PC-3 (cell line): ENCODE measurements at regions not wholly inside any gene's neighbourhood (a gene's known extent, or its start where the extent isn't known, plus 50 kb on each side); places are given as distances from the start of the nearest gene placed in this dataset.
"Not testable (repeated sequence)": the region's sequence is repeated elsewhere in the genome, so short reads cannot be mapped to it uniquely, and the experiment has no call there.

Source experiments
- ATAC-seq: fragments of 200-7000 bp; cut with Tn5 transposase; 2 replicates; pipeline ENCODE4 v1.9.1; 2020; ENCODE audit warnings: mild to moderate bottlenecking, moderate library complexity
- BruUV-seq: library from RNA; stranded (reverse); fragments of 400-500 nt; replicated peaks from 2 replicates; lab custom pipeline; 2021; lab: Mats Ljungman, UMichigan
- CTCF ChIA-PET: fragments of 300-600 bp; sonication (Branson Sonifier 250); formaldehyde crosslinking; loops from one replicate; lab custom pipeline; 2022; ENCODE audit warnings: antibody characterized with exemption; lab: Charles Lee
- POLR2A ChIA-PET: fragments of 300-600 bp; sonication (Branson Sonifier 250); formaldehyde crosslinking; loops from one replicate; lab custom pipeline; 2022; ENCODE audit warnings: antibody characterized with exemption; ENCODE audit not compliant: unreplicated experiment; lab: Charles Lee
- DNase-seq: peaks from one replicate; pipeline ENCODE4 v3.0.0-alpha.2; 2015
- H2AFZ ChIP-seq: fragments of 300-600 bp; sonication (generic); 2 replicates; pipeline ENCODE4 v1.6.0; 2016; ENCODE audit warnings: antibody characterized with exemption, low read length
- H3F3A ChIP-seq: fragments of 300-600 bp; sonication (generic); one replicate; pipeline ENCODE4 v1.6.0; 2017; ENCODE audit warnings: antibody characterized with exemption, low read length, control low read depth, mild to moderate bottlenecking; ENCODE audit not compliant: unreplicated experiment
- H3K27ac ChIP-seq: fragments of 300-600 bp; sonication (generic); 2 replicates; pipeline ENCODE4 v1.5.1; 2016; ENCODE audit warnings: mild to moderate bottlenecking, low read length
- H3K27me3 ChIP-seq: fragments of 300-600 bp; sonication (generic); 2 replicates; pipeline ENCODE4 v1.6.1; 2016; ENCODE audit warnings: low read length, mixed read lengths
- H3K36me3 ChIP-seq: fragments of 300-600 bp; sonication (generic); 2 replicates; pipeline ENCODE4 v1.6.1; 2016; ENCODE audit warnings: low read depth, mixed run types, low read length, mixed read lengths
- H3K4me1 ChIP-seq: fragments of 300-600 bp; sonication (generic); 2 replicates; pipeline ENCODE4 v1.5.1; 2016; ENCODE audit warnings: low read length; ENCODE audit not compliant: insufficient read depth
- H3K4me2 ChIP-seq: fragments of 300-600 bp; sonication (generic); 2 replicates; pipeline ENCODE4 v1.6.0; 2016; ENCODE audit warnings: low read length
- H3K4me3 ChIP-seq: fragments of 300-600 bp; sonication (generic); 2 replicates; pipeline ENCODE4 v1.5.1; 2016; ENCODE audit warnings: mild to moderate bottlenecking, low read length, mixed read lengths
- H3K79me2 ChIP-seq: fragments of 300-600 bp; sonication (generic); 2 replicates; pipeline ENCODE4 v1.6.1; 2017; ENCODE audit warnings: low read length, mixed read lengths
- H3K9ac ChIP-seq: fragments of 300-600 bp; sonication (generic); 2 replicates; pipeline ENCODE4 v1.6.0; 2016; ENCODE audit warnings: mild to moderate bottlenecking, low read length
- H3K9me2 ChIP-seq: fragments of 300-600 bp; sonication (generic); replicated peaks from 2 replicates; pipeline ENCODE4 v1.6.1; 2016; ENCODE audit warnings: mixed run types, low read length, mixed read lengths
- H3K9me3 ChIP-seq: fragments of 300-600 bp; sonication (generic); 2 replicates; pipeline ENCODE4 v1.6.1; 2016; ENCODE audit warnings: low read length, mixed read lengths
- H4K20me1 ChIP-seq: fragments of 300-600 bp; sonication (generic); 2 replicates; pipeline ENCODE4 v1.6.1; 2016; ENCODE audit warnings: low read length, mixed read lengths
- EZH2 ChIP-seq: fragments of 300-600 bp; sonication (generic); IDR thresholded peaks from one replicate; pipeline ENCODE4 v1.6.1; 2017; ENCODE audit warnings: antibody characterized with exemption, mild to moderate bottlenecking, low read length; ENCODE audit not compliant: unreplicated experiment
- EZH2phosphoT487 ChIP-seq: fragments of 300-600 bp; sonication (generic); IDR thresholded peaks from 2 replicates; pipeline ENCODE4 v1.6.1; 2018; ENCODE audit warnings: mild to moderate bottlenecking, antibody characterized with exemption, low read length, borderline replicate concordance
- intact Hi-C: fragments of 100-400 bp; cut with micrococcal nuclease; formaldehyde crosslinking; loops from 2 replicates; pipeline ENCODE4 v1.9.0; 2023
- TF ChIP-seq, protein P1 (sequence below): fragments of 300-600 bp; sonication (generic); conservative IDR thresholded peaks from 2 replicates; pipeline ENCODE4 v1.5.1; 2017; ENCODE audit warnings: antibody characterized with exemption, low read depth, mild to moderate bottlenecking, low read length

- Histone ChIP-seq H3K9me2 (no peaks in the 10 kb centered on the region), H3K36me3 (no peaks in the 10 kb centered on the region), H3K4me2 (no peak overlapping the region), H3K27ac (no peak overlapping the region), H4K20me1 (no peaks in the 10 kb centered on the region), H3K4me3 (no peak overlapping the region), H3K27me3 (no peaks in the 10 kb centered on the region), H3K9ac (no peak overlapping the region), H3K79me2 (no peaks in the 10 kb centered on the region), H3K4me1 (no peaks in the 10 kb centered on the region), H3K9me3 (no peaks in the 10 kb centered on the region), H2AFZ (no peak overlapping the region), H3F3A (no peaks in the 10 kb centered on the region)
- ATAC-seq: peak; percentile 31; the same call in 1 of the 2 replicates
- ChIA-PET POLR2A (no interaction called here), CTCF (no interaction called here)
- DNase-seq: no peak
- BruUV-seq: no TSS peak
- TF ChIP-seq, protein P1, sequence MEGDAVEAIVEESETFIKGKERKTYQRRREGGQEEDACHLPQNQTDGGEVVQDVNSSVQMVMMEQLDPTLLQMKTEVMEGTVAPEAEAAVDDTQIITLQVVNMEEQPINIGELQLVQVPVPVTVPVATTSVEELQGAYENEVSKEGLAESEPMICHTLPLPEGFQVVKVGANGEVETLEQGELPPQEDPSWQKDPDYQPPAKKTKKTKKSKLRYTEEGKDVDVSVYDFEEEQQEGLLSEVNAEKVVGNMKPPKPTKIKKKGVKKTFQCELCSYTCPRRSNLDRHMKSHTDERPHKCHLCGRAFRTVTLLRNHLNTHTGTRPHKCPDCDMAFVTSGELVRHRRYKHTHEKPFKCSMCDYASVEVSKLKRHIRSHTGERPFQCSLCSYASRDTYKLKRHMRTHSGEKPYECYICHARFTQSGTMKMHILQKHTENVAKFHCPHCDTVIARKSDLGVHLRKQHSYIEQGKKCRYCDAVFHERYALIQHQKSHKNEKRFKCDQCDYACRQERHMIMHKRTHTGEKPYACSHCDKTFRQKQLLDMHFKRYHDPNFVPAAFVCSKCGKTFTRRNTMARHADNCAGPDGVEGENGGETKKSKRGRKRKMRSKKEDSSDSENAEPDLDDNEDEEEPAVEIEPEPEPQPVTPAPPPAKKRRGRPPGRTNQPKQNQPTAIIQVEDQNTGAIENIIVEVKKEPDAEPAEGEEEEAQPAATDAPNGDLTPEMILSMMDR: no peak
- intact Hi-C loops: no loop called here
Observed at GRCh38 chr6:140155451-140156126, 781.1 kb upstream of the CITED2 start.

DNA sequence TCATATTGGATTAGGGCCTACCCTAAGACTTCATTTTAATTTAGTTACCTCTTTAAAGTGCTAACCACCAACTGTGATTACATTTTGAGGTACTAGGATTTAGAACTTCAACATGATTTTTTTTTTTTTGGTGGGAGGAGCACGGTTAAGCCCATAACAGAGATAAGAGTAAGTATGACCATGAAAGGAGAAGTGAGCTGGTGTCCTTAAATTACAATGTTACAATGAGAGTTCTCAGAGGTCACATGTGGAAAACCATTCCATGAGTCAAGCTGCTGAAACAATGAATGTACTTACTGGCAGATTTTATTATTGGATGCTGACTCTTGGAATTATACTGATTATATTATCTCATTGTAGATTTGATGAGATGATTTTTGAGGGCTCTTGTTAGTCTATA is 779.3 kb upstream of the CITED2 start:
- Histone ChIP-seq H4K20me1 (no peaks in the 10 kb centered on the region), H3K4me3 (no peak overlapping the region), H3K36me3 (no peaks in the 10 kb centered on the region), H3K9me2 (no peaks in the 10 kb centered on the region), H3F3A (no peaks in the 10 kb centered on the region), H3K4me1 (no peaks in the 10 kb centered on the region), H3K79me2 (no peaks in the 10 kb centered on the region), H3K4me2 (no peak overlapping the region), H3K9me3 (no peaks in the 10 kb centered on the region), H3K9ac (no peak overlapping the region), H2AFZ (no peak overlapping the region), H3K27me3 (no peaks in the 10 kb centered on the region), H3K27ac (no peak overlapping the region)
- DNase-seq (no peak), ATAC-seq (no peak)
- BruUV-seq: no TSS peak
- TF ChIP-seq, protein P1: no peak
- TF ChIP-seq EZH2phosphoT487 (no peak), EZH2 (no peak)
- ChIA-PET CTCF (no interaction called here), POLR2A (no interaction called here)
- intact Hi-C loops: no loop called here

GRCh38 chr6:140147825-140148814 is 773.7 kb upstream of the CITED2 start:
- H3K9ac ChIP-seq, H3K4me3 ChIP-seq, H3K4me2 ChIP-seq, H3F3A ChIP-seq, POLR2A ChIA-PET, H2AFZ ChIP-seq, intact Hi-C loops, ATAC-seq, H3K9me2 ChIP-seq, BruUV-seq, H4K20me1 ChIP-seq, H3K27me3 ChIP-seq, H3K9me3 ChIP-seq, H3K79me2 ChIP-seq, CTCF ChIA-PET, H3K36me3 ChIP-seq, H3K27ac ChIP-seq, H3K4me1 ChIP-seq, DNase-seq: not testable (repeated sequence)
